Hypothalamus (tissue), 51 donors: ENCODE measurements at regions not wholly inside any gene's neighbourhood (a gene's known extent, or its start where the extent isn't known, plus 50 kb on each side); places are given as distances from the start of the nearest gene placed in this dataset.
"Not testable (repeated sequence)": the region's sequence is repeated elsewhere in the genome, so short reads cannot be mapped to it uniquely, and the experiment has no call there.

ENCODE experiments used
- DNase-seq, 51 donors: peaks; one replicate each; lab custom pipeline; 2025; lab: John Stamatoyannopoulos, UW

DNA sequence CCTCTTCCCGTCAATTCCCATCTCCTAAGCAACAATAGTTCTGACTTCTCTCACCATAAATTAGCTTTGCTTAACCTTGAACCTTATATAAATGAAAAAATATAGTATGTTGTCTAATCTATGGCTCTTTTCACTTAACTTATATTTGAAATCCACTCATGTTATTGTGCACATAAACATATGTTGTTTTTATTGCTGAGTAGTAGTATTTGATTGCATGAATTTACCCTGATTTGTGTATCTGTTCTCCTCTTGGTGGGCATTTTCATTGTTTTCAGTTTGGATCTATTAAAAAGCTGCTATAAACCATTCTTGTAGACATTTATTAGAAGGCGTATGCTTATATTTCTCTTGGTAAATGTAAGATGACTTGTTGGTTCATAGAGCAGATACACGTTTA lies 874.3 kb upstream of the ZEB2 start:
- no peak for DNase-seq

DNA sequence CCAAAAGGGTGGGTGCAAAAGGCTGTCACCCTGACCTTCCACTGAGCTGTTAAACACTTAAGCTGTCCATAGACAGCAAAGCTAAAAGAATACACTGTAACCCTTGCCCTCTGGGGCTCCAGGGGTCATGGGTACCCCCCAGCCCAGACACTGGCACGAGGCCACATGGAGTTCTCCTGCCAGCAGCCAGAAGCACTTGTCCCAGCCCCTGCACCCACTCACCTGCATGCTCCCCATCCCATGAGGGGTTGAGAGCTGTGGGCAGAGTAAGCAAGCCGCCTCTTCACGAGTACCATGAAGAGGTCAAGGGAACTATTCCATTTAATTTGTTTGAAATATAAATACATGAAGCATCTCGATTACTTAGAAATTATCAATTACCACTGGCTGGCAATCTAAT lies 867.1 kb upstream of the ZEB2 start:
- DNase-seq, result no peak

DNA sequence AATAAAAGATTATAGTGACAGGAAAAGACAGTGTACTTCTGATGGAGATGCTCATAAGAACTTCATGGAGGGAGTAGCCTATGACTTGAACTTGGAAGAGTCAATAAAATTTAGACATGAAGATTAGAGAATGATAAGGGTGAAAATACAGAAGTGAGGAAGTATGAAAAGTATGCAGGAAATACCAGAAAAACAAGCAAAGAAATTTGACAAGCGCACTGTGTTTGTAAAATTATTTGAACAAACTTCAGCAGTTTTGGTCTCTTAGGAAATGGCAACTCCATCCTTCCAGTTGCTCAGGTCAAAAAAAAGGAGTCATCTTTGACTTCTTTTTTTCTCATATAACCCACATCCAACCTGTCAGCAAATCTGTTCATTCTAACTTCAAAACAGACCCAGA lies 864.0 kb upstream of the ZEB2 start:
- no peak for DNase-seq

DNA sequence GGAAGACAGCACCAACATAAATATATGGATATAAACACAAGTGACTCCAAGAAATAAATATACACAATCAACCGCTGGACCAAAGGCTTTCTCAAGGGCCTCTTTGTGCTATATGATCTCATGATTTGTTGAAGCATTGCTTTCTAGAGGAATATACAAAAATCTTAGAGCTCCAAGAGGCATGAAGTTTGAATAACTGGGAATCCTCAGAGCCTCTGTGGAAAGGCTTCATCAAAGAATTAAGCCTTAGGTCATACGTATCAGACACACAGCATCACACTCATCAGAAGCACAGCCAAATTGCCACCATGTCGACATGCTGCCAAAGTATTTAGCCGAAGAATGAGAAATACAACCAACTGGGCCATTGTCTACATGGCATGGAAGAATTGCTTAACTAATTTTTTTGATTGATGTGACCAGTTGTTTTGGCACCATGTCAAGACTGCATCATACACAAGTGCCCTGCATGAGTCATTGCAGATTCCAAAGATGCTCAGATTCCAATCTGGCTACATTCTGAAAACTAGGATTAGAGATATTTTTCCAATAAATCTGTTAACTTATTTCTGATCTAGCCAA lies 860.6 kb upstream of the ZEB2 start:
- no peak for DNase-seq

DNA sequence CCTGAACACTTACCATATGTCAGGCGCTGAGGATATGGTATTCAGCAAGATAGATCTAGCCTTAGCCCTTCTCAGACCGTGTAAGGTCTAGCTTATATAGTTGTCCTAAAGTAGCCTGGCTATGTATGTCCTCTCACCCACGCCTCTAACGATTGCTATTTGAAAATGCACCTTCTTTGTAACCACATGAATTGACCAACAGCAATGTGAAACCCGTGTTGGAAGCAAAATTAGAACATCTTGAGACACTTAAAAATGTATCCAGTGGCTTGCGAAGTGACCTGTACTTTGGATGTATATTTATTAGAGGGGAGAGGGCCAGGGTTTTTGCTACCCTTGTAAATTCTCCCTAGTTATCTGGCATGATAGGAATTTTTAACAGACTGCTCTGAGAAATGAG lies 860.0 kb upstream of the ZEB2 start:
- no peak for DNase-seq

DNA sequence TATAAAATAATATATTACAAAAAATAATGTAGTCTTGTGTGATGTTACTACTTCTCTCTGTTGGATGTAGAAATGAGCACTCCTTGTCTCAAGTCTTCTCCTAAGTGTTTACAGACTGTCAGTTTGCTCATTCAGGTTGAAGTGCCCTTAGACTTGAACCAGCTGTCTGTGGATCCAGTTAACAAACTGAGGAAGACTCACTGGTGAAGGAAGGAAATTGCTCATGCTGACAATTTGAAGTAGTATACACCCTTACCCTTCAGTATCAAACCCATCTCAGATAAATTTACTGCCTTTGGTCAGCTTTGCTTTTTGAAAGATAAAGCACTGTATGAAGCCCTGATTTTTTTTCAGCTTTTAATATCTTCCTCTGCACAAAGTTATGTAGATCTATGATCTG lies 854.2 kb upstream of the ZEB2 start:
- DNase-seq, result no peak

DNA sequence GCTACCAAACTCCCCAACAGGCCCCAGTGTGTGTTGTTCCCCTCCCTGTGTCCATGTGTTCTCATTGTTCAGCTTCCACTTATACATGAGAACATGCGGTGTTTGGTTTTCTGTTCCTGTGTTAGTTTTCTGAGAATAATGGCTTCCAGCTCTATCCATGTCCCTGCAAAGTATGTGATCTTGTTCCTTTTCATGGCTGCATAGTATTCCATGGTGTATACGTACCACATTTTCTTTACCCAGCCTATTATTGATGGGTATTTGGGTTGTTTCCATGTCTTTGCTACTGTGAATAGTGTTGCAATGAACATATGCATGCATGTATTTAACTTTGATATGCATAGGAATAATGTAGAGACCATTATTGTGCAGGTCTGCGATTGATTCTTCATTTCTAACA lies 847.4 kb upstream of the ZEB2 start:
- not testable (repeated sequence) for DNase-seq

DNA sequence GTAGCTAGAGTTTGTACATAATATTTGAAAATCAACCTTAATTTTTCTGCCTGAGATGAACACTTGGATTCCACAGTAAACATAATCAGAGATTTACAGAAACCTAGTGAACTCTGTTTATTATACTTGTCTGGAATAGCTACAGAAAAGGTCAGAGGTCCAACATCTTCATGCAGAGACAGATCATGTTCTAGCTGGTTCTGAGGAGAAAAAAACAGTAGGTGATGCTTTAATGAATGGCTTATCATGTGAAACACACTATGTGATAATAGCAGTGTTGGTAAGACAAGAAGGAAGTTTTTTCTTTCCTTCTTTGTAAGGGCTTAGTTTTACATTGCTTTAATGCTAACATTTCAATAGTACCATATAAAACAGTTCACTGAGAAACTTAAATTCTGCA lies 846.4 kb upstream of the ZEB2 start:
- DNase-seq, result no peak

DNA sequence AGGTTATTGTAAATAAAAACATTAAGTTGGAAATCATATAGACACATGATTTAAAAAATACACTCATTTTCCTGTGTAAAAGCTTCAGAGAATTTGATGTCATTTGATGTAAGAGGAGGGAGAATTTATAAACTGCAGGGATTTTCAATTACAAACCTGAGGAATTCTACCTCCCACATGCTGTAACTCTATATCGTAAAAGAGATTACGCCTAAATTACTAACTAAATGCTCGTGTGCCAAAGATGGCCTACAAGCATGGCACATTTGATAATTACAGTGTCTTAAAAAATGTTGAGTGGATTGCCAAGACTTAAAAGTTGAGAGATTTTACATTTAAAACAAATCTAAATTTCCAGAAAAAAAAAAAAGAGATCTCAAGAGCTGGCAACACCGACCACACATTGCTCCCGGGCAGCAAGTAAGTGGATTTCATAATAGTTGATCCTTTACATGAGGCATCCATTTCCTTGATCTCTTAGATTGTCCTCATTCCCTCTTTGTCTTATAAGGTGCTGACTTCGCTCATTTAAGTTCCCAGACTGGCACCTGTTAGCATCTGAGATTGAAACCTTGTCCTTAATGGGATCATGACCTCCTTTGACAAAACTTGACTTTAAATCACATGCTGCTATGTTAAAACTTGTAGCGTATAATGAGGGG lies 840.3 kb upstream of the ZEB2 start:
- no peak for DNase-seq

DNA sequence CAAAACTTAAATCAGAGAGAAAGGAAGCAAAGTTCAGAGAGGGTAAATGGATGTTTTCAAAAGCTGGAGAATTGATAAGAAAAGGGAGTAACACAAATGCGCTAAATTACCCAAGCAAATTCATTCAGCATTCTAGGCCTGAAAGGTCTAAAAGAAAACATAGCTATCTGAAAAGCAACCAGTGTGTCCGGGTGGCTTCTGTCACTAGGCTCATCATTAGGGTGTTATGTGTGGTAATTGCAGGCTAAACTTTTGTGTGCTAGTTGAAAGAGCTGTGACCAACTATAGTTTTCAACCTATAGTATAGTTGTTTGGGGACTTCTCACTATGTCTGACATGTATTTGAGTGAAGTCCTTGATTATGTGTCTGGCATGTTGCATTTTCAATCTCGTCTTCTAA lies 839.6 kb upstream of the ZEB2 start:
- DNase-seq, result no peak

DNA sequence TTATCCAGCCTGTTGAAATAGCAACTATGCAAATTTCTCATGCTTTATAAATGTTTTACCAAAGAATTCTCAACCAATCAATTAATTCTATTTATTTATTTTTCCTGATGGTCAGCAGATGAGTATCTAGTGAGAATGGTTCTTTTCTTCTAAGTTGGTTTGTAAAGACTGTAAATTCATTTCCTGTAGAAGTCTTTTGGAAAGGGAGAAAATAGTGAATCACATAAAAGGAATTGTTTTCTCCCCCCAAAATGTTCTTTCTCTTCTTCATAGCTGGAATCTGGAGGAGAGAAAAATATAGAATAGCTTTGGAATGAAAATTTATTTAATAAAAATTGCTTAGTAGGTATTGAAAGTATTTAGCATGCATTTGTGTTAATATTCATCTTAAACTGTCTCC lies 836.1 kb upstream of the ZEB2 start:
- no peak for DNase-seq

DNA sequence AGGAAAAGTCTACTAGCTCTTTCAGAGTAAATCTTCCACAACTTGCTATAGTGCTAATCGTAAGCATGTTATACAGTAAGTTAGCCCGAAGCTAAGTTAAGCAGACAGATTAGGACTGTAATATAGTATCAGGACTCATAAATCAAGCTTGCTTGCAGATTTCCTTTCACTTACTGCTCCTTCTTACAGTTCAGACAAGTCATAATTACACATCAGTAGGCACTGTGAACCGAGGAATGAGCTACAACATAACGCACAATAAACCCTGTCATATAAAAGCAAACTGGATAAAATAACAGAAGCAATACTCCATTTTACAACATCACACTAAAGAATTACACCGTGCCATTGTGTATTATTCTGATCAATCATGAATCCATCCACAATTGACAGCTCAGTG lies 832.6 kb upstream of the ZEB2 start:
- DNase-seq, result no peak

DNA sequence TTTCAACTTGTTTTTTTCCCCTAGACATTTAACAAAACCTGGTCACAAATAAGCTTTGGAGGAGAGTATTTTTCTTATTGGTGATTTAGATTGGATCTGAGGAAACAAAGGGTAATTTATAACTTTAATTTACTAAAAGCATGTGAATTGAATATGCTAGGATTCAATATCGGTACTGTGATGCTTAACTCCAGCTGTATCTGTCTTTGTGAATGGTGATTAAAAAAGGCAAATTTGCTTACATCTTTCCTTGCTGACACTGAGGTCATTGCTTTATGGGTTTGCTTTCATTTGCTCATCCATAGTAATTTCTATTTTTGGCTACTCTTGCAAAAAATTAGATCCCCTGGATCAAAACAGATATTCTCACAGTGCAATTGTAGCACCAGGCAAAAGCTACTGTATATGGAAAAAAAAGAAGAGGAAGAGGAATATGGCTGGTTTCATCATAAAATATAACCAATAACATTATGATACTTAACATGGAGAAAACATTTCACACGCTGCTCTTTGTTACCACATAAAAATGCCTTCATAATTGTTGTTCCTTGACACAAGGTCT lies 832.0 kb upstream of the ZEB2 start:
- no peak for DNase-seq

DNA sequence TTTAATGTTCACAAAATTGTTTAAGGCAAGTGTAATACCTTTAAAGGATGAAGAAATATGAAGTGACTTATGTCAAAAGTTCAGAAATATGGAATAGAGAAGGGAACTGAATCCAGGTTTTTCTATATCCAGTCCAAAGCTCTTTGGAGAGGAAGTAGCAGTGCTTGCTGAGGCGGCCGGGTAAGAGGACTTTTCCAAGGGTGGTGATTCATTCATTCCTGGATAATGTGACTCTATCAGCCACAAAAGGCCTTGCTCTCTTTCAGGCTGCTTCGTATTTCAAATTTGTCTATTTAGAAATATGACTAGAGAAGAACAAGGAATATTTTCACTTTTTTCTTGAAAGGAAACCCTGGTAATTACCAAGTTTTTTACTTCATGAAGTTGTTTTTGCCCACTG lies 830.1 kb upstream of the ZEB2 start:
- DNase-seq, result no peak

DNA sequence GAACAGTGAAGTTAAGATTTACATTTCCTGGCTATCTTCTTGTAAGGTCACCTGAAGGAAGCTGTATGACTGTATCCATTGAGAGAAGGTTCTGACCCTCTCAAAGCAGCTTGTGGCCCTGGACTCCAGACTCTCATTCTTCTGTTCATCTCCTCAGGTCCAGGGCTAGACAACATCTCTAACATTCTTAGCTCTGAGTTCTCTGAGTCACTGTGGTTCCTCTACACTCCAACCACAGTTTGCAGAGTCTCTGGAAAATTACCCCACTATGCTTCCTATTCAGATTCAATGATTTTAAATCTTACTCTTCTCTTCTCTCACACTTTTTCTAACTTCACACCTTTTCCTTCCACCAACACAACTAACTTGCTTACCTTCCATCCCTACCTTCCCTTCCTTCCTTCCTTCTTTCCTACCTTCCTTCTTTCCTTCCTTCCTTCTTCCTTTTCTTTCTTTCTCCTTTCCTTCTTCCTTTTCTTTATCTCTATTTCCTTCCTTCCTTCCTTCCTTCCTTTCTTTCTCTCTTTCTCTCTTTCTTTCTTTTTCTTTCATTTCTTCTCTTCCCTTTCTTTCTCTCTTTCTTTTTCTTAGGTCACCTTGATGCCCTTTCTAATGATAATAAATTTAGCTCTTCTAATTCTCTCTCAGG lies 824.3 kb upstream of the ZEB2 start:
- no peak for DNase-seq

DNA sequence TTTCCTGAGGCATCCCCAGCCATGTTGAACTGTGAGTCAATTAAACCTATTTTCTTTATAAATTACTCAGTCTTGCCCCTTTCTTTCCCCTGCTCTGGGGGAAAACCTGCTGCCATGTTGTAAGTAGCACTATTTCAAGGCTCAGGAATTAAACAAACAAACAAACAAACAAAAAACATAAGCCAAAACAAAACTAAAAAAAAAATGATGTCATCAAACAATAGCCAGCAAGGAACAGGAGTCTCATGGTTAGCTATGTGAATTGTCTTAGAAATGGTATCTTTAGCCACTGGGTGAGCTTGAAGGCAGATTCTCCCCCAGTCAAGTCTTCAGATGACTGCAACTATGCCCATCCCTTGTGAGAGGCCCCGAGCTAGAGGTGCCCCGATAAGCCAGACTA lies 823.4 kb upstream of the ZEB2 start:
- no peak for DNase-seq

DNA sequence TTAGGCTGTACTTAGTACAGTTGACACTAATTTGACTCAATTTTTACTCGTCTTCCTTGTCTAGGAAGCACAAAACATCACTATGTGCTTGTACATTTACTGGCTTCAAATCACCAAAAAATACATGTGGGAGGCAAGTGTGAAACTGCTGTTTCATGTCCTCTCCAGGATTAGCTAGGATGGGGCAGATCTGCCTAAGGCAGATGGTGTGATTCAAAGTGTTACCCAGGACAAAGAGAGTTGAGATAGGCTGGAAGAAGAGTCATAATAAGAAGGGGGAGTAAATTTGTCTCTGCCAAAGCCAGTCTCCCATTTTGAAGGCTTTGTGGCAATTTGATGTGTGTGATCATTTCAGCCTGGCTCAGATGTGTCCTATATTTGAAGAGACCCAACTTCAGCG lies 821.6 kb upstream of the ZEB2 start:
- peak in 1 of 51 donors; percentile 5 for DNase-seq

DNA sequence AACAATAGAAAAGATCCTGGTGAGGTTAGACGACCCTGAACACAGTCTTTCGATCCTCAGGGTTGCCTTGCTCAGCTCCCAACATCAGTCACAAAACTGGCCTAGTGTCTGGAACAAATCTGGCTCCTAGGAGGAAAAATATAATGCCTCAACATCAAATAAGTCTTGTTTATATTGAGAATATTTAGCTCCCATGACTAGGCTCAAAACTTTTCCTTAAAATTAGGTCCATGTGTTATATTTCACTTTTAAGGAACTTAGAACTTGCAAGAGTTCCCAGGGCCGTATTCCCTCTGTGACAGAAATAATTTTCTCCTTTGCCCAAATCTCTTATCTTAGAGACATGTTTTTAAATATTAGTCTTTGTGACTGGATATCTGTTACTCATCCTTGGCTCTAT lies 819.7 kb upstream of the ZEB2 start:
- no peak for DNase-seq

DNA sequence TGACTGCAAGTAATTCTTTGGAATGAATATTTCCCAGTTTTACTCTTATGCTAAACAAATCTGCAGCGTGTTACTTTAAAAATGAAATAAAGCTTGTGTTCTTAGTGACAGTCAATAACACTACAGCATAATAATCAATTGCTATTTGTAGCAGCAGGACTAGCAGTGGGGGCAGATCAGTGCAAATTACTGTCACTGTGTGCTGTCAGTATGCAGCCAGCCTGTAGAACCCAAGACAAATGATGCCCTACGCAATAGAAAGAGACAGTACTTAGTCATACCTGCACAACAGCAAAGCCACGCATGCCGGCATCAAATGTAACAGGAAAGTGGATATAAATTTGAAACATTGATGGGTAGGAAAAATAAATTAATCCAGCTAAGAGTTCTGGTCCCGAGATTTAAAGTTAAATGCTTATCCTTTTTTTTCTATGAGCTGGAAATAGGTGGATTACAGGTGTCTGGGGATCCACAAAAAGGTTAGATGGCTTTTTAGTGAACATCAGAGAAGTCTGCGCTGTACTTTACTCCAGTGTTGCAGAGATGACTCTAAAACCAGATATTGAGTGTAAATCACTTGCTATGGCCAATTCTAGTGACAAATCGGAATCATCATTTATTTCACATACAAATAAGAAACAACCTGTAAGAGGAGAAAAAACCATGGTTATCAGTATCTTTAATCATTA lies 812.4 kb upstream of the ZEB2 start:
- DNase-seq, result no peak

DNA sequence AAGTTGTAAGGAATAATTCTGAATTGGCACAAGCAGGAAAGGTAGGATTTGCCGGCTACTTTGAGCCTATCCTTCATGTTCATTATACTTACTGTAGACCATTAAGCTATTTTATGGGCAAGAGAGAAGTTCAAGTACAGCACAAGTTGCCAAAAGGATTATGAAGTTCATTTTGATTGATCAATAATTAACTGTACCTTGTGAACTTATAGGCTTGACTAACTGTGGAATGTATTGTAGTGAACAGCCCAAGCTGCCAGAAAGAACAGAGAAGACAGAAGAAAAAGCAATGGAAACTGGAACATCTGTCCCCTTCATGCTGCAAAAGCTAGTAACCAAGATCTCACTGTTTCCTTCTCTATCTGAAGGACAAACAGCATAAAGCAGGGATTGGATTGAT lies 810.1 kb upstream of the ZEB2 start:
- DNase-seq, result no peak

DNA sequence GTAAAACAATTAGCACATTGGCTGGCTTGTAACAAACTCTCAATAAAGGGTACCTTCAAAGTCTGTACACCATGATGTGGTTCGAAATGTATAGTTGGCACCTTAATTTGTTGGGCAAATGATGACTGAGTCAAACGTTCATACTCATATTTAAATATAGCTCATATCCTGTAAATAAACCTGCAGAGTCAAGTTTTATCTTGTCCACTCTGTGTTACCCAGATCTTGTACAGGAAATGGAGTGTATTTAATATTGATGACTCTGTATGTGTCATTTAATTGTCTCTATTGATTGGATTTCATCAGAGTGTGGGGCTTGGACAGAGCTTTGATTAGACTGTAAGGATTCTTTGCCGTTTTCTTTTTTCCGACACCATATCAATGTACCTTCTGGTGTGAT lies 805.6 kb upstream of the ZEB2 start:
- DNase-seq, result no peak

DNA sequence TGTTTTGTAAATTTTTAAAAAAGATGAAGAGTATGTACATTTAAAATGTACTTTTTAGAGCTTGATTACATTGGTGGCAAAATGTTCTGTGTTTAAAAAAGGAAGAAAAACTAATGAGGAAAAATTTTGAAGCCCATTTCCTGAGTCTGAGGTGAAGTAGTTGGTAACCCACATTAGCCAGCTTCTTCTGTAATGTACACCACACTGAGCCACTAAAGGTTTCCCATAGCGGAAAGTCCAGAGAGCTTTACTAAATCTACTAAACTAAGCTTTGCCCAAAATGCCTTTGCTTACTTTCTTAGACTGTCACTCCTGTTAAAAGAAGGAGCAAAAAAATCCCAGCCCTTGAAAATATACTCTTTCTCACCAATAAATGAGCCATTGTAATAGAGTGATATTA lies 804.8 kb upstream of the ZEB2 start:
- no peak for DNase-seq
